Activated B cell treated with CpG ODN at 0.5 μM for 24 hours (primary cell): ENCODE measurements at regions not wholly inside any gene's neighbourhood (a gene's known extent, or its start where the extent isn't known, plus 50 kb on each side); places are given as distances from the start of the nearest gene placed in this dataset.
A peak's percentile ranks its signal among the peaks of the same experiment; 100 is the strongest.

Source experiments
- ATAC-seq: fragments of 200-7000 bp; cut with Tn5 transposase; one replicate; pipeline ENCODE4 v1.10.0; 2021; ENCODE audit warnings: low read depth, mild to moderate bottlenecking, moderate library complexity
- CTCF ChIA-PET: fragments of 350-600 bp; sonication (Branson Sonifier 250); formaldehyde crosslinking; loops from one replicate; lab custom pipeline; 2021; ENCODE audit warnings: antibody characterized with exemption; lab: Charles Lee
- POLR2A ChIA-PET: fragments of 350-600 bp; sonication (Branson Sonifier 250); formaldehyde crosslinking; loops from one replicate; lab custom pipeline; 2021; ENCODE audit warnings: antibody characterized with exemption; lab: Charles Lee
- DNase-seq: peaks from one replicate; pipeline ENCODE4 v3.0.0; 2022
- H3K27ac Mint-ChIP-seq: one replicate; pipeline ENCODE4 v1.8.0; 2020; ENCODE audit warnings: mixed read lengths
- H3K27me3 Mint-ChIP-seq: one replicate; pipeline ENCODE4 v1.8.0; 2021; ENCODE audit warnings: mixed read lengths
- H3K36me3 Mint-ChIP-seq: one replicate; pipeline ENCODE4 v1.8.0; 2021; ENCODE audit warnings: low read depth, mixed read lengths
- H3K4me1 Mint-ChIP-seq: one replicate; pipeline ENCODE4 v1.8.0; 2021; ENCODE audit warnings: mixed read lengths
- H3K4me3 Mint-ChIP-seq: one replicate; pipeline ENCODE4 v1.8.0; 2020; ENCODE audit warnings: mild to moderate bottlenecking, mixed read lengths
- H3K9me3 Mint-ChIP-seq: one replicate; pipeline ENCODE4 v1.8.0; 2020; ENCODE audit warnings: mixed read lengths
- intact Hi-C: fragments of 100-400 bp; cut with micrococcal nuclease; formaldehyde crosslinking; loops from one replicate; pipeline ENCODE4 v1.15.1; 2024
- TF ChIP-seq, protein P1 (sequence below): fragments of 200-600 bp; IDR thresholded peaks from one replicate; pipeline ENCODE4 v1.8.0; 2022; ENCODE audit warnings: antibody characterized with exemption, mild to moderate bottlenecking

- no peak overlapping the region for H3K4me3 Mint-ChIP-seq
- ChIA-PET CTCF (no interaction called here), POLR2A (interaction anchor here (0.5 to 0.7 kb wide), 2 partner anchors 170 to 375 kb away, joined by 3 read pairs; no protein-coding TSS in a partner anchor)
- TF ChIP-seq, protein P1, sequence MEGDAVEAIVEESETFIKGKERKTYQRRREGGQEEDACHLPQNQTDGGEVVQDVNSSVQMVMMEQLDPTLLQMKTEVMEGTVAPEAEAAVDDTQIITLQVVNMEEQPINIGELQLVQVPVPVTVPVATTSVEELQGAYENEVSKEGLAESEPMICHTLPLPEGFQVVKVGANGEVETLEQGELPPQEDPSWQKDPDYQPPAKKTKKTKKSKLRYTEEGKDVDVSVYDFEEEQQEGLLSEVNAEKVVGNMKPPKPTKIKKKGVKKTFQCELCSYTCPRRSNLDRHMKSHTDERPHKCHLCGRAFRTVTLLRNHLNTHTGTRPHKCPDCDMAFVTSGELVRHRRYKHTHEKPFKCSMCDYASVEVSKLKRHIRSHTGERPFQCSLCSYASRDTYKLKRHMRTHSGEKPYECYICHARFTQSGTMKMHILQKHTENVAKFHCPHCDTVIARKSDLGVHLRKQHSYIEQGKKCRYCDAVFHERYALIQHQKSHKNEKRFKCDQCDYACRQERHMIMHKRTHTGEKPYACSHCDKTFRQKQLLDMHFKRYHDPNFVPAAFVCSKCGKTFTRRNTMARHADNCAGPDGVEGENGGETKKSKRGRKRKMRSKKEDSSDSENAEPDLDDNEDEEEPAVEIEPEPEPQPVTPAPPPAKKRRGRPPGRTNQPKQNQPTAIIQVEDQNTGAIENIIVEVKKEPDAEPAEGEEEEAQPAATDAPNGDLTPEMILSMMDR, result no peak
- DNase-seq (no peak), ATAC-seq (no peak)
- no peaks in the 10 kb centered on the region for H3K36me3 Mint-ChIP-seq
- H3K27me3 Mint-ChIP-seq, result no peaks in the 10 kb centered on the region
- no peak overlapping the region for H3K27ac Mint-ChIP-seq
- H3K4me1 Mint-ChIP-seq, result peaks cover 9% of the 10 kb centered on the region
- no peaks in the 10 kb centered on the region for H3K9me3 Mint-ChIP-seq
- intact Hi-C loops, result loop anchor here (1.0 to 2.0 kb wide), 2 partner anchors 421 to 715 kb away; no protein-coding TSS in a partner anchor
These were observed 76.3 kb upstream of the GLS start for GRCh38 chr2:190804182-190804795.

DNA sequence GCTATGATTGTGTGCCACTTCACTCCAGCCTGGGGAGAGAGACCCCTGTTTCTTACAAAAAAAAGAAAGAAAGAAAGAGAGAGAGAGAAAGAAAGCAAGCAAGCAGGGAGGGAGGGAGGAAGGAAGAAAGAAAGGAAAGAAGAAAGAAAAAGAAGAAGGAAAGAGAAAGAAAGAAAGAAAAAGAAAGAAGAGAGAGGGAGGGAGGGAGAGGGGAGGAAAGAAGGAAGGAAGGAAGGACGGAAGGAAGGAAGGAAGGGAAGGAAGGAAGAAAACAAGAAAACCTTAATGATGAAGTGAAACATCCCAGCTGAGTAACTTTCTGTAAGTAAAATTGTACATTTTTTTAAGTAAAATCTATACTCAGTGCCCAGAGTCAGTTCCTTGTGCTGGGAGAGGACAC lies 75.5 kb upstream of the GLS start:
- H3K9me3 Mint-ChIP-seq, result no peaks in the 10 kb centered on the region
- TF ChIP-seq, protein P1, result no peak
- H3K27me3 Mint-ChIP-seq, result no peaks in the 10 kb centered on the region
- no peak for ATAC-seq
- H3K36me3 Mint-ChIP-seq, result no peaks in the 10 kb centered on the region
- H3K4me3 Mint-ChIP-seq, result no peak overlapping the region
- POLR2A ChIA-PET, result interaction anchor here (0.7 kb wide), 1 partner anchor 171 kb away, joined by 3 read pairs; no protein-coding TSS in a partner anchor
- H3K4me1 Mint-ChIP-seq, result peaks cover 9% of the 10 kb centered on the region
- CTCF ChIA-PET, result no interaction called here
- DNase-seq, result no peak
- intact Hi-C loops, result loop anchor here (2.0 kb wide), 1 partner anchor 716 kb away; no protein-coding TSS in a partner anchor
- H3K27ac Mint-ChIP-seq, result no peak overlapping the region

- intact Hi-C loops, result loop anchor here (2.0 kb wide), 1 partner anchor 717 kb away; no protein-coding TSS in a partner anchor
These were observed 74.8 kb upstream of the GLS start for GRCh38 chr2:190805843-190806242.

DNA sequence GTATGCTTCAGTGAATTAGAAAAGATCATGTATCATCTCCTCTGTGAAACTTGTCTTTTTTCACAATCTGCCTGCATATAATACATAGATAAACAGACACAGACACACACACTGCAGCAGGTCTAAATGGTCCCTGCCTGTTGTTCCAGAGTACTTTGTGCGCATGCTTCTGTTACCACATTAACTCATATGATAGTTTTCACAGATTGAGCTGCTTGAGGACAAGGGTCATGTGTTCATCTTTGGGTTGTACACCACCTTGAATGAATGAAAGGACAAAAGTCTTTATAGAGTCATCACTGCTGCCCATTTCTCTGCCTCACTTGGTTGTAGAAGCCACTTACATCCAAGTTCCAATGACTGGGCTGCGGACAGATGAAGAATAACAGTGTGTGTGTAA lies 72.7 kb upstream of the GLS start:
- Mint-ChIP-seq H3K36me3 (no peaks in the 10 kb centered on the region), H3K4me1 (peaks cover 9% of the 10 kb centered on the region), H3K27me3 (no peaks in the 10 kb centered on the region), H3K27ac (peak overlapping the region; percentile 5), H3K9me3 (no peaks in the 10 kb centered on the region), H3K4me3 (no peak overlapping the region)
- intact Hi-C loops, result no loop called here
- TF ChIP-seq, protein P1, result no peak
- ATAC-seq (no peak), DNase-seq (no peak)
- CTCF ChIA-PET, result no interaction called here
- POLR2A ChIA-PET, result no interaction called here

More at GRCh38 chr2:190805843-190806242, 74.8 kb upstream of the GLS start:
- Mint-ChIP-seq H3K27me3 (no peaks in the 10 kb centered on the region), H3K4me3 (no peak overlapping the region), H3K27ac (no peak overlapping the region), H3K4me1 (peaks cover 9% of the 10 kb centered on the region), H3K36me3 (no peaks in the 10 kb centered on the region), H3K9me3 (no peaks in the 10 kb centered on the region)
- ChIA-PET CTCF (no interaction called here), POLR2A (no interaction called here)
- no peak for ATAC-seq
- DNase-seq, result no peak
- TF ChIP-seq, protein P1, result no peak

DNA sequence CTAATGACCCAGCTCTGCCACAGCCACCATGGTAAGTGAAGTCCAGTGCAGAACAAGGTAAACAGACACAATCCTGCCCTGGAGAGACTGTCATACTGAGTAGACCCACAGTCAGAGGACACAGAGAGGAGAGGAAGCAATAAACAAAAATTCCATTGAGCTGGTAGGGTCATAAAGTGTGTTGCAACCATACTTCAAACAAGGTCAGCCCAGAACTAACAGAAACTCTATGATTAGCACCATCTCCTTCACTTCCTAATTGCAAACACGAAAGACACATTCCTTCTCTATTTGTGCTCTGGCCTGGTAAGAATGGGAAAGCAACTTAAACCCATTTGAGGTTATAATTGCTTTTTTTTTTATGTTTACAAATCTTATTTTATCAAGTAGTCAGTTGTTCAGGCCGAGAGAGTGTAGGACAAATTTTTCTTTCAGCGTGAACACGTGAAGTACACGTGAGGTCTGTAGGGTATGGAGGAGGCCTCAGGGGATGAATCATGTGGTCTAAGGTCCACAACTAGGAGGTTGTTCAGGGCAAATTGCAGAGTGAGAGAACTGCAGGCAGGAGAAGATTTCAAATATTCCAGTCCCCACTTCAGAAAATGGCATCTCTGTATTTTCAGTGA lies 71.4 kb upstream of the GLS start:
- H3K9me3 Mint-ChIP-seq, result no peaks in the 10 kb centered on the region
- no peak overlapping the region for H3K27ac Mint-ChIP-seq
- POLR2A ChIA-PET, result no interaction called here
- no peak for DNase-seq
- no peaks in the 10 kb centered on the region for H3K27me3 Mint-ChIP-seq
- peaks cover 9% of the 10 kb centered on the region for H3K4me1 Mint-ChIP-seq
- TF ChIP-seq, protein P1, result no peak
- CTCF ChIA-PET, result no interaction called here
- no peaks in the 10 kb centered on the region for H3K36me3 Mint-ChIP-seq
- H3K4me3 Mint-ChIP-seq, result no peak overlapping the region
- ATAC-seq, result no peak
- intact Hi-C loops, result no loop called here
